ENCODE measurements at regions not wholly inside any gene's neighbourhood (a gene's known extent, or its start where the extent isn't known, plus 50 kb on each side); places are given as distances from the start of the nearest gene placed in this dataset.

DNA sequence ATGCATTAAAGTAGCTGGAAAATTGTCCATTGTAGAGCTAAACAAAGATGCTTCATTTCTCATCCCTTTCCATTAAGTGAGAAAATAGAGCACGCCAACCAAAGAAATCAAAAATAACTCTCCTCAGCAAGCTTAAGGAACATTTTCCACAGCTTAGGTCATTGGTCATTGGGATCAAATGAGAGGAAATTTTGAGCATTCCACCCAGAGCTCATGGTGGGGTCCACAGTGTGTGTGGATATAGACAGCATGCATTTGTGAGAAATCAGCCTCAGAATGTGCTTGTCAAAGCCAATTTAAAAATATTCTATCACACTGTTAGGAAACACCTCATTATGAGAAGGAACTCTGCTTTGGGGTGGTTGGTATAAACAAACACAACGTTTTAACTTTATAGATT lies 97.2 kb downstream of the HDGFL1 start:
- DNase-seq: no peak
- in situ Hi-C loops (cut with MboI; ENCODE audit: low pct_unique_long_range_greater_than_20kb, low sequenced_read_pairs): no loop called here

GRCh38 chr6:22667855-22668254 lies 98.5 kb downstream of the HDGFL1 start:
- peak; percentile 1 for DNase-seq
- in situ Hi-C loops (cut with MboI; ENCODE audit: low pct_unique_long_range_greater_than_20kb, low sequenced_read_pairs): no loop called here

DNA sequence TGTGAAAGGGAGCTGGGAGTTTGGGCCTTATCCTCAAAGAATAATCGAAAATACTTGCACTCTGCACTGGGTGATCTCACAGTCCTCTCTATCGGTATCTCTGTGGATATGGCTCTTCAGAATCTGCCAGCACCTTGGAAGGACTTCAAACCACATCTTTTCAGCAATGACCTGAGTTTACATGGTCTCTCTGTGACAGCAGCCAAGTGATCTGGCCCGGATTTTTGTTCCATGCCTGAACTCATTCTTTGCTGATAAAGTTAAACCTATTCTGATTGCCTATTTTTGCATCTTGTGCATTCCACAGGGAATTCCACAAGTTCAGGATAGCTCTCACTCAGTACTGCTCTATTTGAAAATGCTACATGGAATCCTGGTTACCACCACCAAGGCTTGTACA lies 98.9 kb downstream of the HDGFL1 start:
- in situ Hi-C loops (cut with MboI; ENCODE audit: low pct_unique_long_range_greater_than_20kb, low sequenced_read_pairs): no loop called here
- no peak for DNase-seq

- DNase-seq: no peak
- in situ Hi-C loops (cut with MboI; ENCODE audit: low pct_unique_long_range_greater_than_20kb, low sequenced_read_pairs): no loop called here
Measured at GRCh38 chr6:22668717-22669116, 99.4 kb downstream of the HDGFL1 start.

DNA sequence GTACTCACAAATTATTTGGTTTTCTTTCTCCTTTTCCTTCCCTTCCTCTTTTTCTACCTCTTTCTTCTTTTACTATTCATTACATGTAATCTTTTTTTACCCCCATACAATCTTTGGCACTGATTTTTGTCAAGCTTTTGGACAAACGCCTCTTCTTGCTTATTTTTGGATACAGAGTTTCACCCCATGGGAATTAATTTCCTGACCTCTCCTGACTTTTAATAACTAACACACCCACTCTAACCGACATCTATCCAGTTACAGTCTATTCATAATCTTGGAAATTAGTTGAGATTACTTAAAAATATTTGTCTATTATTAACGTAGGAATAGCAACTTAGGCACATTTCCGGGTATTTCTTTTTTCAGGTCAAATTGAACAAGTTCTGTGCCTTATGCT lies 101.2 kb downstream of the HDGFL1 start:
- no peak for DNase-seq
- in situ Hi-C loops (cut with MboI; ENCODE audit: low pct_unique_long_range_greater_than_20kb, low sequenced_read_pairs): no loop called here

- DNase-seq: no peak
- in situ Hi-C loops (cut with MboI; ENCODE audit: low pct_unique_long_range_greater_than_20kb, low sequenced_read_pairs): no loop called here
Measured at GRCh38 chr6:22673474-22673873, 104.1 kb downstream of the HDGFL1 start.

DNA sequence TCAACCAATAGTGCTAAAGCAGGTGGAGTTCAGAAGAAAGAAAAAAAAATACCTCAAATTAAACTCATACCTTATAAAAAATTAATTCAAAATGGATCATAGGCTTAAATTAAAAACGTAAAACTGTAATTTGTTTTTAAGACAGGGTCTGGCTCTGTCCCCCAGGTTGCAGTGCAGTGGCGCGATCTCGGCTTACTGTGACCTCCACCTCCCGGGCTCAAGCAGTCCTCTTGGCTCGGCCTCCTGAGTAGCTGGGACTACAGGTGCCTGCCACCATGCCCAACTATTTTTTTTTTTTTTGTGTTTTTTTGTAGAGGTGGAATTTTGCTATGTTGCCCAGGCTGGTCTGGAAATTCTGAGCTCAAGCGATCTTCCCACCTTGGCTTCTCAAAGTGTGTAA lies 111.6 kb downstream of the HDGFL1 start:
- in situ Hi-C loops (cut with MboI; ENCODE audit: low pct_unique_long_range_greater_than_20kb, low sequenced_read_pairs): no loop called here

GRCh38 chr6:22681761-22682160 lies 112.4 kb downstream of the HDGFL1 start:
- in situ Hi-C loops (cut with MboI; ENCODE audit: low pct_unique_long_range_greater_than_20kb, low sequenced_read_pairs): no loop called here
- DNase-seq: no peak

More for the DNA sequence above, 111.6 kb downstream of the HDGFL1 start:
- no peak for DNase-seq

DNA sequence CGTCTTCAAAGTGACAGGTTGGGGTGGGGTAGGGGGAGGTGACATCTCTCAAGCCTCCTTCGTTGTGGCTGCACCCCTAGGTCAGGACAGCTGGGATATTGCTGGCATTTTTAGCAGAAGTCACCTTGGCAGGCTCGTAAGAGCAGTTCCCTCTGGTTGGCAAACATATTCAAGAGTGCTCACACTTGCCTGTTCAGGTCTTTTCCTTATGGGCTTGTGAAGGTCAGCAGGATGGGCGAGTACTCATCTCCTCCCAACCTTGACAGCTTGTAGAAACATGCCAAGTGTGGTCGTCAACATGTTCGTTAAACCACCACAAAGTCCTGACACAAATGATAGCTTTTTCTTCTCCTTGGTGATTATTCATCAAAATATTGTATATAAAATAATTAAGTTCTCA lies 113.6 kb downstream of the HDGFL1 start:
- in situ Hi-C loops (cut with MboI; ENCODE audit: low pct_unique_long_range_greater_than_20kb, low sequenced_read_pairs): no loop called here
- no peak for DNase-seq

- no peak for DNase-seq
- in situ Hi-C loops (cut with MboI; ENCODE audit: low pct_unique_long_range_greater_than_20kb, low sequenced_read_pairs): no loop called here
Measured at GRCh38 chr6:22690446-22690845, 121.1 kb downstream of the HDGFL1 start.

DNA sequence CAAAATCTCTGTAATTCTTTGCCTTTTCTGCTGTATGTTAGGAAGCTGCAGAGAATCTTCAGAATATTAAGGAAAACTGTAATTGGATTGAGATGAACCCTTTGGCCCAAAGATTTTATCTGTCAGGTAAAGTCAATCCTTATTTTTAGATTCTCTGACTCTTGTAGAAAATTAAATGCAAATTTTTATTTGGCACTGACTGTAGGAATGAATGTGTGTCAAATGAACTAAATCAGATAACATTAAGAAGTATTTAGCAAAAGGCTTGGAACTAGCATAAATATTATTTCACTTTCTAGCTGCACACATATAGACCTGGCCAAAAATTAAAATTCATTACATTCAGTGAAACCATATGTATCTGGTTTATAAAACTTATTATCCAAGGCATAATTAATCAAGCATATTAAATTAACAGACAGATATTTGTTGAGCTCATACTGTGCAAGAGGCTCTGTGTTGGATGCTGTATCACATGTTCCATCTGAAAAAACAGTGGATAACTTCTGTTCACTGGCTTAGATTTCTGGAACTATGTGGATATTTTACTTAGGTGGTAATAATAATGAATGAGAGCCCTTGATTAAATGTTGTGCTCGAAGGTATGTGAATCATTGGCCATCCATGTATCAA lies 124.8 kb downstream of the HDGFL1 start:
- in situ Hi-C loops (cut with MboI; ENCODE audit: low pct_unique_long_range_greater_than_20kb, low sequenced_read_pairs): no loop called here

DNA sequence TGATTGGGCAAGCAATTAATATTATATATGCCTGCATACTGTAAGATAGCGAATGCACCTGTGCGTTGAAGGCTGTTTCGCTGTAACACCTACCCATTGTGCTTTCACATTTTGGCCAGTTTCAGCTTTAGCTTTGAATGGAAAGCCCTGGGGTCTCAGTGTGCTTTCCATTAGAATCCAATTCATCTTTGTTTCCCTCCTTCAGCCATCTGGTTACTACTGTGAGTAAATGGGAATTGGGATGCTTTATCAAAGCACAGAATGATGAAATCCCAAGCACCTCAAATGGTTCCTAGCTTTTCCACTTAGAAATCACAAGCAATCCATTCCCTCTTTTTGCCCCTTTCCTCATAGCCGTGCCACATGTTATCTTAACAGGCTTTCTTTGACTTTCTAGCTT lies 127.1 kb downstream of the HDGFL1 start:
- in situ Hi-C loops (cut with MboI; ENCODE audit: low pct_unique_long_range_greater_than_20kb, low sequenced_read_pairs): no loop called here
- DNase-seq: no peak

More for the DNA sequence above, 124.8 kb downstream of the HDGFL1 start:
- no peak for DNase-seq

GRCh38 chr6:22697306-22697705 lies 127.9 kb downstream of the HDGFL1 start:
- in situ Hi-C loops (cut with MboI; ENCODE audit: low pct_unique_long_range_greater_than_20kb, low sequenced_read_pairs): no loop called here
- no peak for DNase-seq

- in situ Hi-C loops (cut with MboI; ENCODE audit: low pct_unique_long_range_greater_than_20kb, low sequenced_read_pairs): no loop called here
- no peak for DNase-seq
Measured at GRCh38 chr6:22699151-22699550, 129.8 kb downstream of the HDGFL1 start.

DNA sequence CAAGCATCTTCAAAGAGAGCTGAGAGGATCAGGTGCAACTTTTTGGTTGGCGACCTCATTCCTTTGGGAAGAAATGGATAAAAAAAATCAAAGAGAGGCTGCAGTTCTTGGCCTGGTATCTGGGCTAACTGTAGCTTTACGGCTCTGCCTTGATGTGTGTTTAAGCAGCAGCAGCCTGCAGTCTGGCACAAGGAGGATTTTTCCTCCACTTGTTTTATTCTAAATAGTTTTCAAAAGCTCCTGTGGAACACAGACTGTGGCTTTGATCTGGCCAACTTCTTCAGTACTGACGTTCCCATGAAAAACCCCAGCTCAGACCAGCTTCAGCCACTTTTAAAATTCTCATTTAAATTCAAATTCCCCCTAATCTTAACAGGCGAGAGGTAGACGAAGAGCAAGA lies 137.3 kb downstream of the HDGFL1 start:
- no peak for DNase-seq
- in situ Hi-C loops (cut with MboI; ENCODE audit: low pct_unique_long_range_greater_than_20kb, low sequenced_read_pairs): no loop called here

DNA sequence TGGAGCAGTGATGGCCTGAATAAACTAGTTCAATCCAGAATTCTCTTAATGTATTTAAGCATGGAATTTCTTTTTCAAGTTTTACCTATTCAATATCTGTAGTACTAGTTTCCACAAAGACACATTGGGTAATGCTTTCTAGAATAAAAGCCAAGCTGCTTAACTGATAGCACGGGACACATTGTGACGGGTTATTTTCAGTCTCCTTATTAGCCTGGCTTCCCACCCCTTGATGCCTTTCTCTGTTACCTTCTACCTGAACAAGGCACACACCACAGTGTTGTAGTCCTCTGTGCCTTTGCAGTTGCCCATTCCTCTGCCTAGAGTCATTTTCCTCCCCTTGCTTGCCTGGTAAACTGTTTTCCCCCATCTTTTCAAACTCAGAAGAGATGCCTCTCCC lies 139.1 kb downstream of the HDGFL1 start:
- in situ Hi-C loops (cut with MboI; ENCODE audit: low pct_unique_long_range_greater_than_20kb, low sequenced_read_pairs): no loop called here
- DNase-seq: no peak

- in situ Hi-C loops (cut with MboI; ENCODE audit: low pct_unique_long_range_greater_than_20kb, low sequenced_read_pairs): no loop called here
- DNase-seq: no peak
Measured at GRCh38 chr6:22709803-22710202, 140.4 kb downstream of the HDGFL1 start.

- in situ Hi-C loops (cut with MboI; ENCODE audit: low pct_unique_long_range_greater_than_20kb, low sequenced_read_pairs): no loop called here
- no peak for DNase-seq
Measured at GRCh38 chr6:22716721-22717120, 147.4 kb downstream of the HDGFL1 start.

DNA sequence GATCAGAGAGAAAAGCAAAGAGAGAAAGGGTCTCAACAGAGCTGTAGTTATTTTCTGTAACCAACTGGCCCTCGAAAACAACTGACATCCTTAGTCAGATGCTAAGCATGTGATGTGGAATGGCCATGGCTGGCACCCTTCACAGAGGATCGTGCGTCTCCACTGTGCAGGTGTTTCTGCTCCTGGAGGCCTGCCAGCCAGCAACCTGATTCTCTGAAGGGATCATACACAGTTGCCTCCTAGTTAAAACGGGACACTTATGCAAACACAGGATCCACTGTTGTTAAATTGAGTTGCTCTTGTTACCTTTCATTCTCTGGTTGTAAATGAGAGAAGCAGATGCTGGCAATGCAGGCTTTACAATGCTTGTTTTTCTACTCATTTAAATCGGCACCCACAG lies 148.5 kb downstream of the HDGFL1 start:
- in situ Hi-C loops (cut with MboI; ENCODE audit: low pct_unique_long_range_greater_than_20kb, low sequenced_read_pairs): no loop called here
- no peak for DNase-seq

DNA sequence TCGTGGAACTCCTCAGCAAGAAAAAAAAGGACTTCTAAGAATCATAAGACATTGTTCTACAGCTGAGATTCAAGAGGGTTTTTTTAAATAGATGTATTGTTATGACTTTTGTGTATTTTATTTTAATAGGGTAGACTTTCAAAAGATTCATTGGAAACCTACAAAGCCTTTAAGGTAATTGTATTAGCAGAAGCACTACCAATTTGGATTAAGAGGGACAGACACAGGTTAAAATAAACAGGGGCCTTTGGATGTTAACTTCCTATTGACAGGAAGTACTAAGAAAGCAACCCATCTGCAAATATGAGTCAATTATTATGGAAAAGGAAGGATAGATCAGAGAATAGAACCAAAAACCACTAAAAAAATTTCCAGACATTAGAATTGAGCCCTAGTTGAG lies 153.5 kb downstream of the HDGFL1 start:
- in situ Hi-C loops (cut with MboI; ENCODE audit: low pct_unique_long_range_greater_than_20kb, low sequenced_read_pairs): no loop called here
- no peak for DNase-seq

DNA sequence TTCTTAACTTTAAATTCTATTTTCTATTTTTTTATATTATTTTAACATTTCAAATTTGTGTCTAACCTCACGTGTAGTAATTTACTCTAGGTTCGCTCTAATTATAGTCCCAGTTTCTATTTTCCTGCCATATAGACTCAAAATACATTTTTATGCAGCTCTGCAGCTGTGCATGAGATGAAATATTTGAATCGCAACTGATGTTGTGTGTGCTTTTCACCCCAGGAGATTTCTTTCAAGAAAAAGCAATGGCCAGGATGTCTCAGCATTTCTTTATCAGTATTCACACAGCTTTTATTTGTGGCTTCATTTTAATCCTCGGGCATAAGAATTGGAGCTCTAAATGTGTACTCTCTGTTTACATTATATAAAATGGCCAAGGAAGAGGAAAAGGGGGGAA lies 157.6 kb downstream of the HDGFL1 start:
- no peak for DNase-seq
- in situ Hi-C loops (cut with MboI; ENCODE audit: low pct_unique_long_range_greater_than_20kb, low sequenced_read_pairs): no loop called here

DNA sequence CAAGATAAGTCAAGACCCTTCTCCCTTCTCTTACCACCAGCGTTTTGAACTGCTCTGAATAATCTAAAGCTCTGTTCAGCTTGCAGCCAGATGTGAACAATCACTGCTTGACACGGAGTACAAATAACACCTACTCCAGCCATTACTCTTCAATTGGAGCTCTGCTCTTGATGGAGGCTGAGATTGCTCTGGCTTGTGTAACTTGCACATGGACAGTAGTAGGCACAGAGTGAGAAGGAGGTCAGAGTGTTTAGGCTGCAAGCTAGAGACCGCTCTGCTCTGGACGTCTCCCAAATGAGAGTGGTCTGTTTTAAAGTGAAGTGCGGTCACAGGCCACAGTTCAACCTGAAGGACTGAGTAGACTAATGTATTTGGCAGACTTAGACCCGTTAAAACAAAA lies 158.3 kb downstream of the HDGFL1 start:
- DNase-seq: no peak
- in situ Hi-C loops (cut with MboI; ENCODE audit: low pct_unique_long_range_greater_than_20kb, low sequenced_read_pairs): no loop called here
